ENCODE measurements at regions not wholly inside any gene's neighbourhood (a gene's known extent, or its start where the extent isn't known, plus 50 kb on each side); places are given as distances from the start of the nearest gene placed in this dataset.

DNA sequence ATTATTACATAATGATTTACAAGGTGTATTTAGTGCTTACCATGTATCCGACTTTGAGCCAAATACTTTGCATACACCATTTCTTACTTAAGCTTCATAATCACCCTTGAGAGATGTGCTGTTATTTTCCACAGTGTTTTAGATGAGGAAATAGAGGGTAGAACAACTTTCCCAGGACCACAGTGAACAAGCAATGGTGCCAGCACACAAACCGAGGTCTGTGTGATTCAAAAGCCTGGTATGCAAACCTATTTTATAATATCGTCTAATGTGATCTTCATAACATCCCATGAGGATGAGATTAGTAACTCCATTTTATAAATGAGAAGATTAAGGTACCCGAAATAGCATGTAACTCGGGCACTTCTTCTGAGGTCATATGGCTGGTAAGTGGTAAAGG, 294.7 kb downstream of the NSG2 start:
- no peak for DNase-seq
- CTCF ChIA-PET = interaction anchor here (0.6 kb wide), 1 partner anchor 150 kb away, joined by 5 read pairs; no protein-coding TSS in a partner anchor
- no peak overlapping the region for H3K27ac Mint-ChIP-seq (ENCODE audit: unreplicated experiment)
- intact Hi-C loops (cut with micrococcal nuclease; ENCODE audit: unreplicated experiment) = no loop called here
- peaks cover 36% of the 10 kb centered on the region for H3K27me3 Mint-ChIP-seq (ENCODE audit: unreplicated experiment)
- no peak overlapping the region for H3K4me3 Mint-ChIP-seq (ENCODE audit: low read depth, unreplicated experiment)
- BruUV-seq (replicated peaks) = no TSS peak
- H3K36me3 Mint-ChIP-seq (ENCODE audit: insufficient read depth, unreplicated experiment) = no peaks in the 10 kb centered on the region
- peaks cover 19% of the 10 kb centered on the region for H3K4me1 Mint-ChIP-seq (ENCODE audit: low read depth, unreplicated experiment)
- H3K9me3 Mint-ChIP-seq (ENCODE audit: low read depth, unreplicated experiment) = no peaks in the 10 kb centered on the region
- TF ChIP-seq, protein P1, sequence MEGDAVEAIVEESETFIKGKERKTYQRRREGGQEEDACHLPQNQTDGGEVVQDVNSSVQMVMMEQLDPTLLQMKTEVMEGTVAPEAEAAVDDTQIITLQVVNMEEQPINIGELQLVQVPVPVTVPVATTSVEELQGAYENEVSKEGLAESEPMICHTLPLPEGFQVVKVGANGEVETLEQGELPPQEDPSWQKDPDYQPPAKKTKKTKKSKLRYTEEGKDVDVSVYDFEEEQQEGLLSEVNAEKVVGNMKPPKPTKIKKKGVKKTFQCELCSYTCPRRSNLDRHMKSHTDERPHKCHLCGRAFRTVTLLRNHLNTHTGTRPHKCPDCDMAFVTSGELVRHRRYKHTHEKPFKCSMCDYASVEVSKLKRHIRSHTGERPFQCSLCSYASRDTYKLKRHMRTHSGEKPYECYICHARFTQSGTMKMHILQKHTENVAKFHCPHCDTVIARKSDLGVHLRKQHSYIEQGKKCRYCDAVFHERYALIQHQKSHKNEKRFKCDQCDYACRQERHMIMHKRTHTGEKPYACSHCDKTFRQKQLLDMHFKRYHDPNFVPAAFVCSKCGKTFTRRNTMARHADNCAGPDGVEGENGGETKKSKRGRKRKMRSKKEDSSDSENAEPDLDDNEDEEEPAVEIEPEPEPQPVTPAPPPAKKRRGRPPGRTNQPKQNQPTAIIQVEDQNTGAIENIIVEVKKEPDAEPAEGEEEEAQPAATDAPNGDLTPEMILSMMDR (IDR thresholded peaks at IDR 0.05; ENCODE audit: unreplicated experiment) = no peak

DNA sequence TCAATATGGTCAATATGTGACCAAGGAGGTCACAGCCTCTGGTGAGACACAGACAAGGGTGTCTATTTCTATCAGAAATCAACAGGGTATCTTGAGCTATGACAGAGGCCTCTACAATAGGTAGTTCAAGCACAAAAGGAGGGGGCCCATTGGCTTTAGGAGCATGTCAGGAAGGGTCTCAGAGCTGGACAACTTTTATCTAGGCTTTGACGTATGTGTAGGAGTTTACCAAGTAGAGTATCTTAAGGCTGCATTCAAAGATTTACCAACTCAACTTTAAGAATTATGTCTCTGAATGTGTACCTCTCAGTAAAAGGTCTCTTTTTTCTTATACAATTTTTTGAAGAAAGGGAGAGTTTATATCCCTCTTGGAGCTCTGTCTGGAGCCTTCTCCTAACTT, 297.2 kb downstream of the NSG2 start:
- H3K4me3 Mint-ChIP-seq (ENCODE audit: low read depth, unreplicated experiment) = no peak overlapping the region
- H3K27ac Mint-ChIP-seq (ENCODE audit: unreplicated experiment) = no peak overlapping the region
- intact Hi-C loops (cut with micrococcal nuclease; ENCODE audit: unreplicated experiment) = no loop called here
- peaks cover 3% of the 10 kb centered on the region for H3K9me3 Mint-ChIP-seq (ENCODE audit: low read depth, unreplicated experiment)
- no peak for DNase-seq
- no TSS peak for BruUV-seq (replicated peaks)
- CTCF ChIA-PET = interaction anchor here (0.8 kb wide), 1 partner anchor 38 kb away, joined by 5 read pairs; no protein-coding TSS in a partner anchor
- H3K27me3 Mint-ChIP-seq (ENCODE audit: unreplicated experiment) = peaks cover 28% of the 10 kb centered on the region
- H3K4me1 Mint-ChIP-seq (ENCODE audit: low read depth, unreplicated experiment) = peaks cover 19% of the 10 kb centered on the region
- TF ChIP-seq, protein P1 (IDR thresholded peaks at IDR 0.05; ENCODE audit: unreplicated experiment) = no peak
- no peaks in the 10 kb centered on the region for H3K36me3 Mint-ChIP-seq (ENCODE audit: insufficient read depth, unreplicated experiment)

DNA sequence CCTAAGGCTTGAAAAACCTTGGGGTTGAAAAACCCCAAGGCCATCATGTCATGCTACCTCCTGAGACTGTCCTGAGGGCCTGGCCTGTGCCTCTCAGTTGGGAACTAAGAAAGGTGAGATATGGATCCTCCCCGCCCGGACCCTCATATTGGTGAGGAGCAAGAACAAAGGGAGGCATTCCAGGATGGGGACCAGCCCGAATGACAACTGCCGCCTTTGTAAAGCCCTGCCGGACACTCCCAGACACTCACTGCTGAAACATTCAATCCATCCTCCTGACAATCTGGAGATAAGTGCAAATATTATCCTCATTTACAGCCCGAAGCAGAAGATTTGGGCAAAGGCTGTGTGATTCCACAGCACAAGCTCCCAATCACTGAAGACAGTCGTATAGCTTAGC, 298.3 kb downstream of the NSG2 start:
- DNase-seq = no peak
- no TSS peak for BruUV-seq (replicated peaks)
- H3K4me1 Mint-ChIP-seq (ENCODE audit: low read depth, unreplicated experiment) = peaks cover 10% of the 10 kb centered on the region
- H3K27me3 Mint-ChIP-seq (ENCODE audit: unreplicated experiment) = peaks cover 21% of the 10 kb centered on the region
- H3K9me3 Mint-ChIP-seq (ENCODE audit: low read depth, unreplicated experiment) = peaks cover 3% of the 10 kb centered on the region
- TF ChIP-seq, protein P1 (IDR thresholded peaks at IDR 0.05; ENCODE audit: unreplicated experiment) = no peak
- no peaks in the 10 kb centered on the region for H3K36me3 Mint-ChIP-seq (ENCODE audit: insufficient read depth, unreplicated experiment)
- intact Hi-C loops (cut with micrococcal nuclease; ENCODE audit: unreplicated experiment) = no loop called here
- CTCF ChIA-PET = interaction anchor here (0.6 to 1.3 kb wide), 3 partner anchors 11 to 76 kb away, joined by 3 to 5 read pairs (median 4); no protein-coding TSS in a partner anchor
- no peak overlapping the region for H3K4me3 Mint-ChIP-seq (ENCODE audit: low read depth, unreplicated experiment)
- no peak overlapping the region for H3K27ac Mint-ChIP-seq (ENCODE audit: unreplicated experiment)

DNA sequence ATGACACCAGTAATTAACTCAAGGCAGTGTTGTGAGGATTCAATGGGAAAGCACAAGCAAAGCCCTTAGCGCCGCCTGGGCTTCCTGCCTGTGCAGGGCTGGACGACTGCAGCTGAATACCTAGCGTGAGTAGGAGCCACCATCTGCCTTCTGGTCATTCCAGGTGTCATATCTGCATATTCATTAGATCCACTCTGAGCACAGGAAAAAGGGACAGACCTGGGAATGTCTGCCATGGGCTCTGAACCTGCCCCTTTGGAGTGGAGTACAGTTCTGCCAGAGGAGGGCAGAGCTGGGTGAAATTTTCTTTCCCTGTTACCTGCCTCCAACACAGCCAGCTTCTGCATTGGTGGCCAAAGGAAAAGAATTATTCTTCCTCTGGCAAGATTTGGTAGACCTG, 298.8 kb downstream of the NSG2 start:
- peak; percentile 15 for DNase-seq
- no peaks in the 10 kb centered on the region for H3K36me3 Mint-ChIP-seq (ENCODE audit: insufficient read depth, unreplicated experiment)

More for the DNA sequence above, 298.8 kb downstream of the NSG2 start:
- peaks cover 8% of the 10 kb centered on the region for H3K4me1 Mint-ChIP-seq (ENCODE audit: low read depth, unreplicated experiment)
- intact Hi-C loops (cut with micrococcal nuclease; ENCODE audit: unreplicated experiment) = no loop called here
- no TSS peak for BruUV-seq (replicated peaks)
- TF ChIP-seq, protein P1 (IDR thresholded peaks at IDR 0.05; ENCODE audit: unreplicated experiment) = no peak
- H3K27me3 Mint-ChIP-seq (ENCODE audit: unreplicated experiment) = peaks cover 22% of the 10 kb centered on the region
- H3K9me3 Mint-ChIP-seq (ENCODE audit: low read depth, unreplicated experiment) = peaks cover 3% of the 10 kb centered on the region
- H3K27ac Mint-ChIP-seq (ENCODE audit: unreplicated experiment) = no peak overlapping the region
- CTCF ChIA-PET = interaction anchor here (0.6 to 1.3 kb wide), 3 partner anchors 12 to 75 kb away, joined by 3 to 5 read pairs (median 4); no protein-coding TSS in a partner anchor
- H3K4me3 Mint-ChIP-seq (ENCODE audit: low read depth, unreplicated experiment) = no peak overlapping the region

All from Calu3 (cell line).